Mesenchymal stem cell (in vitro differentiated cells and primary cell): ENCODE measurements at regions not wholly inside any gene's neighbourhood (a gene's known extent, or its start where the extent isn't known, plus 50 kb on each side); places are given as distances from the start of the nearest gene placed in this dataset.

Source experiments
- DNase-seq: peaks from one replicate; pipeline ENCODE4 v3.0.0-alpha.2; 2013
- H2AFZ ChIP-seq: one replicate; pipeline ENCODE4 v1.6.1; 2013; ENCODE audit warnings: low read depth, mild to moderate bottlenecking, control low read depth, inconsistent platforms, low read length, moderate library complexity
- H2AK5ac ChIP-seq: 2 replicates; pipeline ENCODE4 v1.6.1; 2013; ENCODE audit warnings: low read length, moderate library complexity, mild to moderate bottlenecking, inconsistent platforms; ENCODE audit not compliant: severe bottlenecking
- H2BK120ac ChIP-seq: one replicate; pipeline ENCODE4 v1.6.1; 2013; ENCODE audit warnings: low read depth, mild to moderate bottlenecking, inconsistent platforms, low read length, moderate library complexity
- H2BK12ac ChIP-seq, 2 experiments: one replicate each; pipeline ENCODE4 v1.6.1; 2013; ENCODE audit warnings: inconsistent platforms in 2 of 2, low read length in 2 of 2, mild to moderate bottlenecking in 2 of 2, moderate library complexity in 2 of 2, control low read depth in 1 of 2
- H2BK15ac ChIP-seq: one replicate; pipeline ENCODE4 v1.6.1; 2013; ENCODE audit warnings: mild to moderate bottlenecking, low read depth, inconsistent platforms; ENCODE audit not compliant: poor library complexity, severe bottlenecking
- H2BK5ac ChIP-seq: 2 replicates; pipeline ENCODE4 v1.6.1; 2013; ENCODE audit warnings: low read depth, mild to moderate bottlenecking, low read length, control low read depth, inconsistent platforms; ENCODE audit not compliant: poor library complexity, severe bottlenecking
- H3K14ac ChIP-seq, 2 experiments: one replicate each; pipeline ENCODE4 v1.6.1; 2013; ENCODE audit warnings: inconsistent platforms in 2 of 2, low read length in 2 of 2, control low read depth in 1 of 2, mild to moderate bottlenecking in 1 of 2, moderate library complexity in 1 of 2
- H3K18ac ChIP-seq, 2 experiments: one replicate each; pipeline ENCODE4 v1.6.1; 2013; ENCODE audit warnings: inconsistent platforms in 2 of 2, low read length in 2 of 2, control low read depth in 1 of 2, low read depth in 1 of 2, mild to moderate bottlenecking in 1 of 2
- H3K23ac ChIP-seq, 2 experiments: one replicate each; pipeline ENCODE4 v1.6.1; 2013; ENCODE audit warnings: inconsistent platforms in 2 of 2, low read length in 2 of 2, mild to moderate bottlenecking in 2 of 2, moderate library complexity in 2 of 2, control low read depth in 1 of 2
- H3K27ac ChIP-seq: 2 replicates; pipeline ENCODE4 v1.5.1; 2013; ENCODE audit warnings: mild to moderate bottlenecking, moderate library complexity, low read length, control low read depth, inconsistent platforms; ENCODE audit not compliant: poor library complexity, severe bottlenecking
- H3K27me3 ChIP-seq, 2 experiments: 2 replicates each; pipeline versions ENCODE4 v1.6.1 to v1.7.0; 2013; ENCODE audit warnings: low read length in 2 of 2, mild to moderate bottlenecking in 2 of 2, moderate library complexity in 2 of 2, control low read depth in 1 of 2, inconsistent platforms in 1 of 2; ENCODE audit not compliant: control insufficient read depth in 1 of 2, insufficient read depth in 1 of 2
- H3K36me3 ChIP-seq, 2 experiments: 2 replicates each; pipeline versions ENCODE4 v1.6.1 to v1.7.0; 2013; ENCODE audit warnings: low read length in 2 of 2, control low read depth in 1 of 2, inconsistent platforms in 1 of 2, low read depth in 1 of 2, mild to moderate bottlenecking in 1 of 2; ENCODE audit not compliant: insufficient read depth in 2 of 2, control insufficient read depth in 1 of 2
- H3K4ac ChIP-seq, 2 experiments: one replicate each; pipeline ENCODE4 v1.6.1; 2013; ENCODE audit warnings: inconsistent platforms in 2 of 2, low read length in 2 of 2, mild to moderate bottlenecking in 2 of 2, moderate library complexity in 2 of 2, control low read depth in 1 of 2, low read depth in 1 of 2
- H3K4me1 ChIP-seq: 2 replicates; pipeline ENCODE4 v1.6.1; 2013; ENCODE audit warnings: low read depth, low read length, control low read depth; ENCODE audit not compliant: control insufficient read depth, insufficient read depth
- H3K4me2 ChIP-seq: 2 replicates; pipeline ENCODE4 v1.6.1; 2013; ENCODE audit warnings: low read length, mild to moderate bottlenecking, inconsistent platforms; ENCODE audit not compliant: poor library complexity, severe bottlenecking
- H3K4me3 ChIP-seq, 2 experiments: 2 replicates each; pipeline versions ENCODE4 v1.5.1 to v1.7.0; 2013; ENCODE audit warnings: low read length in 2 of 2, mild to moderate bottlenecking in 2 of 2, control low read depth in 1 of 2, low read depth in 1 of 2; ENCODE audit not compliant: insufficient read depth in 1 of 2
- H3K79me1 ChIP-seq: replicated peaks from 2 replicates; pipeline ENCODE4 v1.6.1; 2013; ENCODE audit warnings: mild to moderate bottlenecking, control low read depth, low read length, inconsistent platforms; ENCODE audit not compliant: poor library complexity, severe bottlenecking
- H3K9ac ChIP-seq: 2 replicates; pipeline ENCODE4 v1.7.0; 2013; ENCODE audit warnings: mild to moderate bottlenecking, low read length, moderate library complexity
- H3K9me3 ChIP-seq: 2 replicates; pipeline ENCODE4 v1.7.0; 2013; ENCODE audit warnings: mild to moderate bottlenecking, low read length; ENCODE audit not compliant: control insufficient read depth
- H4K8ac ChIP-seq: one replicate; pipeline ENCODE4 v1.6.1; 2013; ENCODE audit warnings: inconsistent platforms, mild to moderate bottlenecking, low read length, moderate library complexity
- H4K91ac ChIP-seq: one replicate; pipeline ENCODE4 v1.6.1; 2013; ENCODE audit warnings: mild to moderate bottlenecking, low read length, inconsistent platforms
- WGBS: methylation state at CpG from one replicate; pipeline ENCODE4 v1.1.7; 2013; ENCODE audit warnings: mixed read lengths; 5-methylcytosine and 5-hydroxymethylcytosine counted together

- H2AK5ac ChIP-seq, result no peak overlapping the region
- no peak overlapping the region for H2BK5ac ChIP-seq
- H3K23ac ChIP-seq, result no peak overlapping the region
- no peak overlapping the region for H3K27ac ChIP-seq
- H3K4me2 ChIP-seq, result no peak overlapping the region
- H3K4me1 ChIP-seq, result no peaks in the 10 kb centered on the region
- H3K18ac ChIP-seq, result no peak overlapping the region
- no peak overlapping the region for H3K4me3 ChIP-seq
- no peaks in the 10 kb centered on the region for H3K27me3 ChIP-seq
- H3K9me3 ChIP-seq, result peaks cover 5% of the 10 kb centered on the region
- H4K91ac ChIP-seq, result no peak overlapping the region
- H3K79me1 ChIP-seq, result no peaks in the 10 kb centered on the region
- no peak overlapping the region for H2BK120ac ChIP-seq
- H4K8ac ChIP-seq, result no peak overlapping the region
- H3K36me3 ChIP-seq, result no peaks in the 10 kb centered on the region
- no peak for DNase-seq
- WGBS, result 93% methylated on average over 3 of the region's 3 CpGs
- no peak overlapping the region for H2BK15ac ChIP-seq
- H2BK12ac ChIP-seq, result no peak overlapping the region
- no peak overlapping the region for H3K14ac ChIP-seq
- no peak overlapping the region for H3K9ac ChIP-seq
- no peak overlapping the region for H3K4ac ChIP-seq
- H2AFZ ChIP-seq, result no peak overlapping the region
Observed at GRCh38 chr7:82696631-82697030, 253.1 kb upstream of the CACNA2D1 start.

GRCh38 chr7:82694022-82694421 is 250.4 kb upstream of the CACNA2D1 start:
- H2BK15ac ChIP-seq, result no peak overlapping the region
- H3K4me2 ChIP-seq, result no peak overlapping the region
- H3K27me3 ChIP-seq, result no peaks in the 10 kb centered on the region
- WGBS, result 85% methylated on average over 5 of the region's 5 CpGs
- H2AK5ac ChIP-seq, result no peak overlapping the region
- H2AFZ ChIP-seq, result no peak overlapping the region
- H3K9me3 ChIP-seq, result no peaks in the 10 kb centered on the region
- H3K14ac ChIP-seq, result no peak overlapping the region
- no peaks in the 10 kb centered on the region for H3K79me1 ChIP-seq
- no peak overlapping the region for H3K23ac ChIP-seq
- no peak overlapping the region for H2BK5ac ChIP-seq
- H4K8ac ChIP-seq, result no peak overlapping the region
- no peaks in the 10 kb centered on the region for H3K36me3 ChIP-seq
- H3K4ac ChIP-seq, result no peak overlapping the region
- H2BK120ac ChIP-seq, result no peak overlapping the region
- H2BK12ac ChIP-seq, result no peak overlapping the region
- H4K91ac ChIP-seq, result no peak overlapping the region
- peak; percentile 24 for DNase-seq
- no peak overlapping the region for H3K4me3 ChIP-seq
- H3K4me1 ChIP-seq, result no peaks in the 10 kb centered on the region
- no peak overlapping the region for H3K9ac ChIP-seq
- no peak overlapping the region for H3K27ac ChIP-seq
- no peak overlapping the region for H3K18ac ChIP-seq

GRCh38 chr7:82690929-82691328 is 247.4 kb upstream of the CACNA2D1 start:
- peak overlapping the region in 1 of 2 experiments; percentile 35 for H3K14ac ChIP-seq
- no peak overlapping the region for H2AK5ac ChIP-seq
- H2BK15ac ChIP-seq, result no peak overlapping the region
- DNase-seq, result no peak
- H3K27ac ChIP-seq, result no peak overlapping the region
- H2BK12ac ChIP-seq, result no peak overlapping the region
- no peak overlapping the region for H4K8ac ChIP-seq
- H2BK120ac ChIP-seq, result no peak overlapping the region
- no peaks in the 10 kb centered on the region for H3K79me1 ChIP-seq
- no peak overlapping the region for H4K91ac ChIP-seq
- H3K9ac ChIP-seq, result no peak overlapping the region
- H3K4me1 ChIP-seq, result no peaks in the 10 kb centered on the region
- H3K4me3 ChIP-seq, result no peak overlapping the region
- 94% methylated on average over 7 of the region's 7 CpGs for WGBS
- no peak overlapping the region for H2AFZ ChIP-seq
- no peak overlapping the region for H3K18ac ChIP-seq
- no peak overlapping the region for H2BK5ac ChIP-seq
- no peak overlapping the region for H3K4me2 ChIP-seq
- no peak overlapping the region for H3K23ac ChIP-seq
- H3K4ac ChIP-seq, result no peak overlapping the region
- H3K9me3 ChIP-seq, result no peaks in the 10 kb centered on the region
- H3K36me3 ChIP-seq, result no peaks in the 10 kb centered on the region
- no peaks in the 10 kb centered on the region for H3K27me3 ChIP-seq

GRCh38 chr7:82685214-82685613 is 241.6 kb upstream of the CACNA2D1 start:
- no peak overlapping the region for H4K91ac ChIP-seq
- H2BK12ac ChIP-seq, result no peak overlapping the region
- no peak overlapping the region for H3K4me2 ChIP-seq
- WGBS, result 92% methylated on average over 1 of the region's 1 CpG
- no peak overlapping the region for H2BK15ac ChIP-seq
- H3K36me3 ChIP-seq, result no peaks in the 10 kb centered on the region
- H3K9me3 ChIP-seq, result no peaks in the 10 kb centered on the region
- H2AK5ac ChIP-seq, result no peak overlapping the region
- H3K4me1 ChIP-seq, result no peaks in the 10 kb centered on the region
- no peak overlapping the region for H3K18ac ChIP-seq
- H3K23ac ChIP-seq, result no peak overlapping the region
- H3K14ac ChIP-seq, result no peak overlapping the region
- H3K4ac ChIP-seq, result no peak overlapping the region
- H3K9ac ChIP-seq, result no peak overlapping the region
- H3K27me3 ChIP-seq, result no peaks in the 10 kb centered on the region
- DNase-seq, result no peak
- no peak overlapping the region for H2BK120ac ChIP-seq
- H3K79me1 ChIP-seq, result no peaks in the 10 kb centered on the region
- H4K8ac ChIP-seq, result no peak overlapping the region
- H2BK5ac ChIP-seq, result no peak overlapping the region
- H3K4me3 ChIP-seq, result no peak overlapping the region
- no peak overlapping the region for H3K27ac ChIP-seq
- no peak overlapping the region for H2AFZ ChIP-seq
